Neural progenitor cell (in vitro differentiated cells): ENCODE measurements at regions not wholly inside any gene's neighbourhood (a gene's known extent, or its start where the extent isn't known, plus 50 kb on each side); places are given as distances from the start of the nearest gene placed in this dataset.
"Not testable (repeated sequence)": the region's sequence is repeated elsewhere in the genome, so short reads cannot be mapped to it uniquely, and the experiment has no call there.

Experiments used
- DNase-seq: peaks from one replicate; pipeline ENCODE4 v3.0.0-alpha.2; 2016; ENCODE audit warnings: low spot score
- H2AFZ ChIP-seq: fragments of 200-600 bp; sonication (generic); replicated peaks from 2 replicates; pipeline ENCODE4 v1.6.1; 2016; ENCODE audit warnings: antibody characterized with exemption
- H3F3A ChIP-seq: fragments of 200-600 bp; sonication (generic); 2 replicates; pipeline ENCODE4 v1.6.1; 2016; ENCODE audit warnings: antibody characterized with exemption, low read depth
- H3K27ac ChIP-seq: fragments of 200-600 bp; sonication (generic); 2 replicates; pipeline ENCODE4 v1.5.1; 2016; ENCODE audit warnings: mild to moderate bottlenecking
- H3K27me3 ChIP-seq: fragments of 200-600 bp; sonication (generic); 2 replicates; pipeline ENCODE4 v1.6.1; 2016; ENCODE audit warnings: mild to moderate bottlenecking, moderate library complexity
- H3K36me3 ChIP-seq: fragments of 200-600 bp; sonication (generic); 2 replicates; pipeline ENCODE4 v1.5.1; 2016
- H3K4me1 ChIP-seq: fragments of 200-600 bp; sonication (generic); 2 replicates; pipeline ENCODE4 v1.6.1; 2016; ENCODE audit warnings: mixed run types
- H3K4me2 ChIP-seq: fragments of 200-600 bp; sonication (generic); 2 replicates; pipeline ENCODE4 v1.6.1; 2016
- H3K4me3 ChIP-seq: fragments of 200-600 bp; sonication (generic); 2 replicates; pipeline ENCODE4 v1.5.1; 2016
- H3K79me2 ChIP-seq: fragments of 200-600 bp; sonication (generic); 2 replicates; pipeline ENCODE4 v1.6.1; 2016; ENCODE audit warnings: low read depth
- H3K9ac ChIP-seq: fragments of 200-600 bp; sonication (generic); 2 replicates; pipeline ENCODE4 v1.6.1; 2016
- H3K9me3 ChIP-seq: fragments of 200-600 bp; sonication (generic); 2 replicates; pipeline ENCODE4 v1.5.1; 2016; ENCODE audit warnings: low read depth
- H4K20me1 ChIP-seq: fragments of 200-600 bp; sonication (generic); 2 replicates; pipeline ENCODE4 v1.6.1; 2016; ENCODE audit warnings: low read depth
- H3K27ac Mint-ChIP-seq: 3 replicates; pipeline ENCODE4 v1.8.0; 2021; ENCODE audit warnings: mixed read lengths
- H3K27me3 Mint-ChIP-seq: 2 replicates; pipeline ENCODE4 v1.8.0; 2022; ENCODE audit warnings: low read depth, mild to moderate bottlenecking, inconsistent platforms, moderate library complexity, mixed read lengths; ENCODE audit not compliant: insufficient read depth
- H3K36me3 Mint-ChIP-seq: 3 replicates; pipeline ENCODE4 v1.8.0; 2021; ENCODE audit warnings: mixed read lengths
- H3K4me1 Mint-ChIP-seq: 3 replicates; pipeline ENCODE4 v1.8.0; 2021; ENCODE audit warnings: mixed read lengths
- H3K4me3 Mint-ChIP-seq: 3 replicates; pipeline ENCODE4 v1.8.0; 2021; ENCODE audit warnings: mild to moderate bottlenecking, moderate library complexity, mixed read lengths
- H3K9me3 Mint-ChIP-seq: 3 replicates; pipeline ENCODE4 v1.8.0; 2020; ENCODE audit warnings: mixed read lengths
- CTCF ChIP-seq: fragments of 200-600 bp; sonication (generic); IDR thresholded peaks from 2 replicates; pipeline ENCODE4 v1.5.1; 2017; ENCODE audit warnings: antibody characterized with exemption, mild to moderate bottlenecking
- EZH2 ChIP-seq: fragments of 200-600 bp; sonication (generic); IDR thresholded peaks from 2 replicates; pipeline ENCODE4 v1.6.1; 2017; ENCODE audit warnings: antibody characterized with exemption, mild to moderate bottlenecking, moderate library complexity
- EZH2phosphoT487 ChIP-seq: fragments of 200-600 bp; sonication (generic); IDR thresholded peaks from 2 replicates; pipeline ENCODE4 v1.6.1; 2017; ENCODE audit warnings: antibody characterized with exemption

- H4K20me1 ChIP-seq, H3K27ac ChIP-seq, H3K4me3 ChIP-seq, H3K4me1 Mint-ChIP-seq, H3K27me3 Mint-ChIP-seq, H3K9ac ChIP-seq, H3K4me3 Mint-ChIP-seq, H3K36me3 ChIP-seq, H3K4me2 ChIP-seq, H3K79me2 ChIP-seq, H3K36me3 Mint-ChIP-seq, H3K27ac Mint-ChIP-seq, H3K9me3 ChIP-seq, H3K4me1 ChIP-seq, H3K27me3 ChIP-seq, DNase-seq, H2AFZ ChIP-seq, H3F3A ChIP-seq: not testable (repeated sequence)
- peaks cover 22% of the 10 kb centered on the region for H3K9me3 Mint-ChIP-seq
Measured at GRCh38 chr4:189734648-189735267, 205.9 kb upstream of the FRG1 start.

- H3K36me3 ChIP-seq, H3K79me2 ChIP-seq, H3K36me3 Mint-ChIP-seq, H3F3A ChIP-seq, H3K4me1 Mint-ChIP-seq, H3K4me2 ChIP-seq, H3K27ac ChIP-seq, H3K9ac ChIP-seq, H4K20me1 ChIP-seq, H3K9me3 ChIP-seq, H3K27me3 ChIP-seq, H2AFZ ChIP-seq, H3K4me3 ChIP-seq, H3K4me1 ChIP-seq, H3K27me3 Mint-ChIP-seq, DNase-seq, H3K4me3 Mint-ChIP-seq, H3K27ac Mint-ChIP-seq: not testable (repeated sequence)
- H3K9me3 Mint-ChIP-seq: peaks cover 24% of the 10 kb centered on the region
Measured at GRCh38 chr4:189736656-189737055, 204.0 kb upstream of the FRG1 start.

DNA sequence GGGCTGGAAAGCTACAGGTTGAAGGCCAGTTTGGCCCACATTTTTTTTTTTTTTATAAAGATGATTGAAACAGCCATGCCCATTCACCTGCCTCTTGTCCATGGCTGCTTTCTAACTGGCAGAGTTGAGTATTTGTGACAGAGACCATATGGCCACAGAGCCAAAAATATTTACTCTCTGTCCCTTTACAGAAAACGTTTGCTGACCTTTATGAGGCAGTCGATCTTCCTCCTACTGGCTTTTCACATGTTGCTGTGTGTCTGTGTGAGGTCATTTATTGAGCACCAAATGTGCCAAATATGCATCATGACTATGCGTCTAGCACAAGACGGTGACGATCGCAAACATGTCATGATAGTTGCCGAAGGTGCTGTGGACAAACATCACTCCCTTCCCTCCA, 200.6 kb upstream of the FRG1 start:
- H3F3A ChIP-seq, H2AFZ ChIP-seq, H3K27me3 Mint-ChIP-seq, H3K4me3 ChIP-seq, H3K4me3 Mint-ChIP-seq, H3K27me3 ChIP-seq, H3K36me3 ChIP-seq, H3K4me2 ChIP-seq, H4K20me1 ChIP-seq, H3K27ac Mint-ChIP-seq, H3K4me1 ChIP-seq, H3K9ac ChIP-seq, H3K27ac ChIP-seq, H3K4me1 Mint-ChIP-seq, H3K36me3 Mint-ChIP-seq, DNase-seq, H3K79me2 ChIP-seq, H3K9me3 ChIP-seq: not testable (repeated sequence)
- peaks cover 14% of the 10 kb centered on the region for H3K9me3 Mint-ChIP-seq

GRCh38 chr4:189740873-189741272, 199.8 kb upstream of the FRG1 start:
- Mint-ChIP-seq H3K9me3 (peaks cover 18% of the 10 kb centered on the region), H3K27me3 (peaks cover 3% of the 10 kb centered on the region), H3K4me1 (no peaks in the 10 kb centered on the region), H3K4me3 (no peak overlapping the region), H3K27ac (no peak overlapping the region), H3K36me3 (no peaks in the 10 kb centered on the region)
- Histone ChIP-seq H4K20me1 (no peaks in the 10 kb centered on the region), H3K27me3 (no peaks in the 10 kb centered on the region), H3K9me3 (no peaks in the 10 kb centered on the region), H3K4me2 (no peak overlapping the region), H3K79me2 (no peaks in the 10 kb centered on the region), H3F3A (no peaks in the 10 kb centered on the region), H3K4me3 (no peak overlapping the region), H3K9ac (no peak overlapping the region), H3K27ac (no peak overlapping the region), H2AFZ (no peak overlapping the region), H3K36me3 (no peaks in the 10 kb centered on the region), H3K4me1 (no peaks in the 10 kb centered on the region)
- DNase-seq: no peak
- no peak for TF ChIP-seq CTCF
- TF ChIP-seq EZH2: no peak
- no peak for TF ChIP-seq EZH2phosphoT487

DNA sequence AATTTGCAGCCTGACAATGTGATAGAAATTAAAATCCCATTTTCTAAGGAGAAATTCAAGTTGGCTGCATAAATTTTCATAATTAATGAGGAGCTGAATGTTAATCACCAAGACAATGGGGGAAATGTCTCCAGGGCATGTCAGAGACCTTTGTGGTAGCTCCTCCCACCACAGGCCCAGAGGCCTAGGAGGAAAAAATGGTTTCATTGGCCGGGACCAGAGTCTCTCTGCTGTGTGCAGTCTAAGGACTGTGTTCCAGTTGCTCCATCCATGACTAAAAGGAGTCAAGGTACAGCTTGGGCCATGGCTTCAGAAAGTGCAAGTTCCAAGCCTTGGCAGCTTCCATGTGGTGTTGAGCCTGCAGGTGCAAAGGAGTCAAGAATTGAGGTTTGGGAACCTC, 187.6 kb upstream of the FRG1 start:
- not testable (repeated sequence) for H4K20me1 ChIP-seq, H3K4me3 ChIP-seq, H3K27ac Mint-ChIP-seq, H3F3A ChIP-seq, H3K27me3 ChIP-seq, H3K9me3 ChIP-seq, H3K9ac ChIP-seq, DNase-seq, H3K4me2 ChIP-seq, H3K27me3 Mint-ChIP-seq, H3K36me3 ChIP-seq, H3K79me2 ChIP-seq, H3K27ac ChIP-seq, H3K4me3 Mint-ChIP-seq, H3K36me3 Mint-ChIP-seq, H3K4me1 Mint-ChIP-seq, H3K4me1 ChIP-seq, H2AFZ ChIP-seq
- H3K9me3 Mint-ChIP-seq: peaks cover 29% of the 10 kb centered on the region
